Lower leg skin (tissue), 3 donors: ENCODE measurements at regions not wholly inside any gene's neighbourhood (a gene's known extent, or its start where the extent isn't known, plus 50 kb on each side); places are given as distances from the start of the nearest gene placed in this dataset.

ENCODE experiments used
- POLR2A ChIP-seq, 2 donors: fragments of 450-650 bp; IDR thresholded peaks; one replicate each; pipeline ENCODE4 v1.6.1; 2016 to 2017; ENCODE audit warnings: antibody characterized with exemption in 2 of 2, mild to moderate bottlenecking in 1 of 2, moderate library complexity in 1 of 2
- TF ChIP-seq, protein P1 (sequence below), 3 donors: fragments of 450-650 bp; IDR thresholded peaks; one replicate each; pipeline ENCODE4 v1.5.1; 2016; ENCODE audit warnings: antibody characterized with exemption in 3 of 3, mild to moderate bottlenecking in 3 of 3, moderate library complexity in 2 of 3

DNA sequence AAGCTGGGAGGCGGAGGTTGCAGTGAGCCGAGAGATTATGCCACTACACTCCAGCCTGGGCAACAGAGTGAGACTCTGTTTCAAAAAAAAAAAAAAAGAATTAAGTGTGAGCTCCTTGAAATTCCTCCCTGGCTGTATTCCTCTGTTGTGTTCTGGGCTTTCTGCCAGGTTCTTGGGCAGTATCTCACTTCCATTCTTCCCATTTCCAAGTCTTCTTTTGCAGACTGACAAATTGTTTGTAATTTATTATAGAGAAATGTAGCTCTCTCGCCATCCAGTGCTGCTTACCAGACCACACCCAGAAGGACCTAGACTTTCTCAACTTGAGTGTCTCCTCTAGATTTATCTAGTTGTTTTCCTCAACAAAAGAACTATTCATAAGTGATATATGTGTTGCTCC, 105.0 kb upstream of the ADGRL2 start:
- TF ChIP-seq, protein P1, sequence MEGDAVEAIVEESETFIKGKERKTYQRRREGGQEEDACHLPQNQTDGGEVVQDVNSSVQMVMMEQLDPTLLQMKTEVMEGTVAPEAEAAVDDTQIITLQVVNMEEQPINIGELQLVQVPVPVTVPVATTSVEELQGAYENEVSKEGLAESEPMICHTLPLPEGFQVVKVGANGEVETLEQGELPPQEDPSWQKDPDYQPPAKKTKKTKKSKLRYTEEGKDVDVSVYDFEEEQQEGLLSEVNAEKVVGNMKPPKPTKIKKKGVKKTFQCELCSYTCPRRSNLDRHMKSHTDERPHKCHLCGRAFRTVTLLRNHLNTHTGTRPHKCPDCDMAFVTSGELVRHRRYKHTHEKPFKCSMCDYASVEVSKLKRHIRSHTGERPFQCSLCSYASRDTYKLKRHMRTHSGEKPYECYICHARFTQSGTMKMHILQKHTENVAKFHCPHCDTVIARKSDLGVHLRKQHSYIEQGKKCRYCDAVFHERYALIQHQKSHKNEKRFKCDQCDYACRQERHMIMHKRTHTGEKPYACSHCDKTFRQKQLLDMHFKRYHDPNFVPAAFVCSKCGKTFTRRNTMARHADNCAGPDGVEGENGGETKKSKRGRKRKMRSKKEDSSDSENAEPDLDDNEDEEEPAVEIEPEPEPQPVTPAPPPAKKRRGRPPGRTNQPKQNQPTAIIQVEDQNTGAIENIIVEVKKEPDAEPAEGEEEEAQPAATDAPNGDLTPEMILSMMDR (IDR thresholded peaks at IDR 0.05), result no peak
- no peak for TF ChIP-seq POLR2A (IDR thresholded peaks at IDR 0.05)
